HG03575 (cell line): ENCODE measurements at regions not wholly inside any gene's neighbourhood (a gene's known extent, or its start where the extent isn't known, plus 50 kb on each side); places are given as distances from the start of the nearest gene placed in this dataset.
"Not testable (repeated sequence)": the region's sequence is repeated elsewhere in the genome, so short reads cannot be mapped to it uniquely, and the experiment has no call there.

ENCODE experiments used
- ATAC-seq: cut with Tn5 transposase; IDR thresholded peaks from one replicate; pipeline ENCODE4 v1.9.1; 2021; ENCODE audit not compliant: unreplicated experiment, insufficient number of reproducible peaks, low FRiP score; ENCODE audit errors: extremely low read depth

- no peak for ATAC-seq
These were observed 51.9 kb upstream of the PTPRJ start for GRCh38 chr11:47928426-47928825.

- no peak for ATAC-seq
These were observed 56.1 kb upstream of the PTPRJ start for GRCh38 chr11:47924184-47924691.

GRCh38 chr11:47923667-47924066 lies 56.7 kb upstream of the PTPRJ start:
- no peak for ATAC-seq

- not testable (repeated sequence) for ATAC-seq
These were observed 59.2 kb upstream of the PTPRJ start for GRCh38 chr11:47921080-47921555.

GRCh38 chr11:47918882-47919495 lies 61.4 kb upstream of the PTPRJ start:
- ATAC-seq = no peak

- no peak for ATAC-seq
These were observed 62.0 kb upstream of the PTPRJ start for GRCh38 chr11:47918370-47918690.

- ATAC-seq = no peak
These were observed 62.6 kb upstream of the PTPRJ start for GRCh38 chr11:47917599-47918369.

GRCh38 chr11:47916361-47916841 lies 64.0 kb upstream of the PTPRJ start:
- ATAC-seq = no peak

GRCh38 chr11:47915783-47916182 lies 64.6 kb upstream of the PTPRJ start:
- no peak for ATAC-seq

- ATAC-seq = no peak
These were observed 65.0 kb upstream of the PTPRJ start for GRCh38 chr11:47915374-47915773.

- ATAC-seq = no peak
These were observed 65.6 kb upstream of the PTPRJ start for GRCh38 chr11:47914743-47915142.

- ATAC-seq = no peak
These were observed 65.5 kb upstream of the NUP160 start for GRCh38 chr11:47913529-47914244.

GRCh38 chr11:47912843-47913437 lies 64.8 kb upstream of the NUP160 start:
- ATAC-seq = no peak

- ATAC-seq = no peak
These were observed 63.0 kb upstream of the NUP160 start for GRCh38 chr11:47911149-47911548.

GRCh38 chr11:47908198-47908597 lies 60.0 kb upstream of the NUP160 start:
- no peak for ATAC-seq

- no peak for ATAC-seq
These were observed 59.3 kb upstream of the NUP160 start for GRCh38 chr11:47907499-47907898.

- no peak for ATAC-seq
These were observed 57.9 kb upstream of the NUP160 start for GRCh38 chr11:47906066-47906465.

GRCh38 chr11:47905358-47906059 lies 57.4 kb upstream of the NUP160 start:
- ATAC-seq = no peak

- ATAC-seq = no peak
These were observed 56.7 kb upstream of the NUP160 start for GRCh38 chr11:47904808-47905207.
